HG02981 (cell line): ENCODE measurements at regions not wholly inside any gene's neighbourhood (a gene's known extent, or its start where the extent isn't known, plus 50 kb on each side); places are given as distances from the start of the nearest gene placed in this dataset.

Experiments used
- ATAC-seq: cut with Tn5 transposase; IDR thresholded peaks from one replicate; pipeline ENCODE4 v1.9.1; 2021; ENCODE audit warnings: mild to moderate bottlenecking, moderate library complexity; ENCODE audit not compliant: unreplicated experiment

GRCh38 chr14:85987292-85987691 is 457.3 kb downstream of the FLRT2 start:
- ATAC-seq, result no peak

GRCh38 chr14:85978582-85979250 is 448.8 kb downstream of the FLRT2 start:
- no peak for ATAC-seq

GRCh38 chr14:85974602-85975001 is 444.7 kb downstream of the FLRT2 start:
- ATAC-seq, result no peak

GRCh38 chr14:85963486-85963885 is 433.5 kb downstream of the FLRT2 start:
- no peak for ATAC-seq

- no peak for ATAC-seq
These were observed 430.8 kb downstream of the FLRT2 start for GRCh38 chr14:85960756-85961155.

- ATAC-seq, result no peak
These were observed 429.1 kb downstream of the FLRT2 start for GRCh38 chr14:85959063-85959462.

GRCh38 chr14:85958069-85958468 is 428.1 kb downstream of the FLRT2 start:
- ATAC-seq, result no peak

GRCh38 chr14:85953265-85953664 is 423.3 kb downstream of the FLRT2 start:
- no peak for ATAC-seq

- ATAC-seq, result no peak
These were observed 418.2 kb downstream of the FLRT2 start for GRCh38 chr14:85948153-85948552.

GRCh38 chr14:85947461-85948139 is 417.7 kb downstream of the FLRT2 start:
- ATAC-seq, result no peak

GRCh38 chr14:85943192-85943591 is 413.2 kb downstream of the FLRT2 start:
- ATAC-seq, result no peak

- peak; percentile 54 for ATAC-seq
These were observed 404.9 kb downstream of the FLRT2 start for GRCh38 chr14:85934886-85935254.

- ATAC-seq, result peak; percentile 88
These were observed 404.4 kb downstream of the FLRT2 start for GRCh38 chr14:85934123-85934885.

- no peak for ATAC-seq
These were observed 391.3 kb downstream of the FLRT2 start for GRCh38 chr14:85921241-85921640.

- no peak for ATAC-seq
These were observed 387.8 kb downstream of the FLRT2 start for GRCh38 chr14:85917716-85918115.

GRCh38 chr14:85915711-85916110 is 385.8 kb downstream of the FLRT2 start:
- no peak for ATAC-seq

GRCh38 chr14:85912141-85912540 is 382.2 kb downstream of the FLRT2 start:
- no peak for ATAC-seq

- no peak for ATAC-seq
These were observed 381.1 kb downstream of the FLRT2 start for GRCh38 chr14:85911044-85911443.

GRCh38 chr14:85909581-85909980 is 379.6 kb downstream of the FLRT2 start:
- ATAC-seq, result no peak

- no peak for ATAC-seq
These were observed 377.6 kb downstream of the FLRT2 start for GRCh38 chr14:85907536-85907935.

- ATAC-seq, result no peak
These were observed 367.9 kb downstream of the FLRT2 start for GRCh38 chr14:85897808-85898207.

- ATAC-seq, result no peak
These were observed 365.7 kb downstream of the FLRT2 start for GRCh38 chr14:85895603-85896002.
